K562 (cell line): ENCODE measurements at regions not wholly inside any gene's neighbourhood (a gene's known extent, or its start where the extent isn't known, plus 50 kb on each side); places are given as distances from the start of the nearest gene placed in this dataset.

Experiments used
- BACH1 ChIP-seq: fragments of 200-800 bp; sonication (Bioruptor generic); IDR thresholded peaks from 2 replicates; pipeline ENCODE4 v1.6.1; 2016; ENCODE audit warnings: missing genetic modification characterization, missing compliant biosample characterization
- BRCA1 ChIP-seq, 2 experiments: fragments of 450-650 bp in 1 of 2; sonication (generic) in 1 of 2; formaldehyde crosslinking in 1 of 2; IDR thresholded peaks; 2 replicates each; pipeline versions ENCODE4 v1.5.0 to v1.6.1; 2017 to 2020; ENCODE audit warnings: mild to moderate bottlenecking in 1 of 2, missing genetic modification reagents in 1 of 2
- GTF2B ChIP-seq: IDR thresholded peaks from 2 replicates; pipeline ENCODE4 v1.6.1; 2011; ENCODE audit not compliant: insufficient read length; ENCODE audit errors: extremely low read depth
- HNRNPK ChIP-seq: fragments of 200-400 bp; formaldehyde crosslinking; IDR thresholded peaks from one replicate; pipeline ENCODE4 v1.6.1; 2018; ENCODE audit warnings: mild to moderate bottlenecking, low read depth, low read length; ENCODE audit not compliant: poor library complexity, severe bottlenecking
- MTA2 ChIP-seq: fragments of 450-650 bp; IDR thresholded peaks from 2 replicates; pipeline ENCODE4 v1.6.1; 2016; ENCODE audit warnings: low read depth
- RCOR1 ChIP-seq, 2 experiments: IDR thresholded peaks; 2 replicates each; pipeline ENCODE4 v1.6.1; 2012; ENCODE audit warnings: low read depth in 2 of 2, low read length in 2 of 2, borderline replicate concordance in 1 of 2, improper control_type of control experiment in 1 of 2
- SOX6 ChIP-seq: fragments of 450-650 bp; IDR thresholded peaks from 2 replicates; pipeline ENCODE4 v1.6.1; 2014; ENCODE audit warnings: mild to moderate bottlenecking
- TAL1 ChIP-seq: fragments of 450-650 bp; IDR thresholded peaks from 2 replicates; pipeline ENCODE4 v1.6.1; 2016; ENCODE audit warnings: mild to moderate bottlenecking
- YBX1 ChIP-seq: fragments of 450-650 bp; IDR thresholded peaks from 2 replicates; pipeline ENCODE4 v1.7.1; 2016; ENCODE audit warnings: mild to moderate bottlenecking
- ZKSCAN3 ChIP-seq: fragments of 250-450 bp; sonication (Bioruptor Pico); IDR thresholded peaks from 2 replicates; pipeline ENCODE4 v1.4.0; 2020
- ZNF274 ChIP-seq: IDR thresholded peaks from 2 replicates; pipeline ENCODE4 v1.6.1; 2011; ENCODE audit warnings: low read depth, mild to moderate bottlenecking, low read length, moderate library complexity, borderline replicate concordance
- ZNF318 ChIP-seq, 2 experiments: fragments of 450-650 bp; IDR thresholded peaks; 2 replicates each; pipeline ENCODE4 v1.6.1; 2016; ENCODE audit warnings: mild to moderate bottlenecking in 2 of 2, borderline replicate concordance in 1 of 2, low read depth in 1 of 2, moderate library complexity in 1 of 2
- ZNF324 ChIP-seq: fragments of 250-450 bp; sonication (Bioruptor Pico); IDR thresholded peaks from 2 replicates; pipeline ENCODE4 v1.4.0; 2020; ENCODE audit warnings: mild to moderate bottlenecking
- ZNF445 ChIP-seq: fragments of 250-450 bp; sonication (Bioruptor Pico); IDR thresholded peaks from 2 replicates; pipeline ENCODE4 v1.4.0; 2020; ENCODE audit warnings: low read depth, mild to moderate bottlenecking, moderate library complexity
- ZNF79 ChIP-seq: fragments of 250-450 bp; sonication (Bioruptor Pico); IDR thresholded peaks from 2 replicates; pipeline ENCODE4 v1.4.0; 2020; ENCODE audit warnings: low read depth, mild to moderate bottlenecking, moderate library complexity
- ZZZ3 ChIP-seq: fragments of 450-650 bp; IDR thresholded peaks from 2 replicates; pipeline ENCODE4 v1.6.1; 2016; ENCODE audit warnings: antibody characterized with exemption, mild to moderate bottlenecking, moderate library complexity
- TF ChIP-seq, protein P1 (sequence below): sonication (generic); formaldehyde crosslinking; IDR thresholded peaks from 2 replicates; pipeline ENCODE4 v1.8.0; 2023; ENCODE audit warnings: mild to moderate bottlenecking, missing genetic modification reagents
- TF ChIP-seq, protein P2 (sequence below): fragments of 450-650 bp; IDR thresholded peaks from 2 replicates; pipeline ENCODE4 v1.6.1; 2017; ENCODE audit warnings: mild to moderate bottlenecking, moderate library complexity

GRCh38 chr4:169934794-169935429 is 91.3 kb downstream of the MFAP3L start (continued):
- no peak for TF ChIP-seq ZNF318 (IDR thresholded peaks at IDR 0.05; ENCODE audit: borderline replicate concordance in 1 of 2, low read depth in 1 of 2)
- 0 out of 4 replicates have a peak, but pooled peaks of 1 of the 2 experiments have one; percentile 5 for TF ChIP-seq RCOR1 (IDR thresholded peaks at IDR 0.05; ENCODE audit: borderline replicate concordance in 1 of 2, low read depth in 2 of 2, low read length in 2 of 2)
- TF ChIP-seq, protein P1, sequence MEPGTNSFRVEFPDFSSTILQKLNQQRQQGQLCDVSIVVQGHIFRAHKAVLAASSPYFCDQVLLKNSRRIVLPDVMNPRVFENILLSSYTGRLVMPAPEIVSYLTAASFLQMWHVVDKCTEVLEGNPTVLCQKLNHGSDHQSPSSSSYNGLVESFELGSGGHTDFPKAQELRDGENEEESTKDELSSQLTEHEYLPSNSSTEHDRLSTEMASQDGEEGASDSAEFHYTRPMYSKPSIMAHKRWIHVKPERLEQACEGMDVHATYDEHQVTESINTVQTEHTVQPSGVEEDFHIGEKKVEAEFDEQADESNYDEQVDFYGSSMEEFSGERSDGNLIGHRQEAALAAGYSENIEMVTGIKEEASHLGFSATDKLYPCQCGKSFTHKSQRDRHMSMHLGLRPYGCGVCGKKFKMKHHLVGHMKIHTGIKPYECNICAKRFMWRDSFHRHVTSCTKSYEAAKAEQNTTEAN (CRISPR knock-in tag) = no peak
- peak; percentile 89 for TF ChIP-seq TAL1
- TF ChIP-seq ZNF274 = no peak
- TF ChIP-seq BACH1 (tag) = no peak
- no peak for TF ChIP-seq ZNF445
- TF ChIP-seq HNRNPK = no peak
- TF ChIP-seq SOX6 = peak; percentile 72
- no peak for TF ChIP-seq ZZZ3
- TF ChIP-seq, protein P2, sequence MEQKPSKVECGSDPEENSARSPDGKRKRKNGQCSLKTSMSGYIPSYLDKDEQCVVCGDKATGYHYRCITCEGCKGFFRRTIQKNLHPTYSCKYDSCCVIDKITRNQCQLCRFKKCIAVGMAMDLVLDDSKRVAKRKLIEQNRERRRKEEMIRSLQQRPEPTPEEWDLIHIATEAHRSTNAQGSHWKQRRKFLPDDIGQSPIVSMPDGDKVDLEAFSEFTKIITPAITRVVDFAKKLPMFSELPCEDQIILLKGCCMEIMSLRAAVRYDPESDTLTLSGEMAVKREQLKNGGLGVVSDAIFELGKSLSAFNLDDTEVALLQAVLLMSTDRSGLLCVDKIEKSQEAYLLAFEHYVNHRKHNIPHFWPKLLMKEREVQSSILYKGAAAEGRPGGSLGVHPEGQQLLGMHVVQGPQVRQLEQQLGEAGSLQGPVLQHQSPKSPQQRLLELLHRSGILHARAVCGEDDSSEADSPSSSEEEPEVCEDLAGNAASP = no peak
- TF ChIP-seq MTA2 = peak; percentile 39; the same call in 1 of the 2 replicates
- TF ChIP-seq GTF2B = no peak
- no peak for TF ChIP-seq BRCA1 (IDR thresholded peaks at IDR 0.05)
- TF ChIP-seq BRCA1 (CRISPR knock-in tag; IDR thresholded peaks at IDR 0.05) = no peak
- TF ChIP-seq ZNF324 (CRISPR knock-in tag) = no peak
- no peak for TF ChIP-seq YBX1
- TF ChIP-seq ZNF79 (CRISPR knock-in tag) = no peak
- TF ChIP-seq ZKSCAN3 (CRISPR knock-in tag) = no peak
